H1 (cell line): ENCODE measurements at regions not wholly inside any gene's neighbourhood (a gene's known extent, or its start where the extent isn't known, plus 50 kb on each side); places are given as distances from the start of the nearest gene placed in this dataset.

ENCODE experiments used
- CTCF ChIP-seq, 3 experiments: IDR thresholded peaks; 1 replicate in 2 of 3; 2 replicates in 1 of 3; pipeline versions ENCODE4 v1.5.1 to v1.6.1; 2011; ENCODE audit warnings: low read length in 3 of 3, mild to moderate bottlenecking in 3 of 3, inconsistent platforms in 2 of 3, low read depth in 1 of 3, moderate library complexity in 1 of 3; ENCODE audit not compliant: insufficient read depth in 1 of 3; ENCODE audit errors: control extremely low read depth in 1 of 3
- EGR1 ChIP-seq: IDR thresholded peaks from 2 replicates; pipeline ENCODE4 v1.6.1; 2011; ENCODE audit warnings: low read depth, low read length, borderline replicate concordance
- EP300 ChIP-seq, 2 experiments: IDR thresholded peaks; 1 replicate in 1 of 2; 2 replicates in 1 of 2; pipeline ENCODE4 v1.6.1; 2011 to 2012; ENCODE audit warnings: low read depth in 2 of 2, low read length in 2 of 2, mild to moderate bottlenecking in 2 of 2, borderline replicate concordance in 1 of 2, inconsistent platforms in 1 of 2, moderate library complexity in 1 of 2
- HDAC2 ChIP-seq, 2 experiments: fragments of 300-600 bp in 1 of 2; sonication (generic) in 1 of 2; IDR thresholded peaks; 2 replicates each; pipeline ENCODE4 v1.6.1; 2011 to 2012; ENCODE audit warnings: low read depth in 2 of 2, low read length in 2 of 2, mild to moderate bottlenecking in 2 of 2, moderate library complexity in 2 of 2, borderline replicate concordance in 1 of 2, inconsistent platforms in 1 of 2
- POLR2A ChIP-seq, 2 experiments: IDR thresholded peaks; 1 replicate in 1 of 2; 2 replicates in 1 of 2; pipeline ENCODE4 v1.6.1; 2011; ENCODE audit warnings: low read depth in 2 of 2, low read length in 2 of 2, mild to moderate bottlenecking in 2 of 2; ENCODE audit errors: control extremely low read depth in 1 of 2
- POLR2AphosphoS5 ChIP-seq: IDR thresholded peaks from 2 replicates; pipeline ENCODE4 v1.6.1; 2011; ENCODE audit warnings: low read depth, low read length

- no peak for TF ChIP-seq EGR1
- TF ChIP-seq POLR2A (IDR thresholded peaks at IDR 0.05; ENCODE audit: control extremely low read depth in 1 of 2, low read depth in 2 of 2, low read length in 2 of 2): no peak
- TF ChIP-seq EP300 (IDR thresholded peaks at IDR 0.05; ENCODE audit: borderline replicate concordance in 1 of 2, low read depth in 2 of 2, low read length in 2 of 2): no peak
- no peak for TF ChIP-seq POLR2AphosphoS5
- TF ChIP-seq HDAC2 (IDR thresholded peaks at IDR 0.05; ENCODE audit: borderline replicate concordance in 1 of 2, low read depth in 2 of 2, low read length in 2 of 2): no peak
- TF ChIP-seq CTCF (IDR thresholded peaks at IDR 0.05; ENCODE audit: control extremely low read depth in 1 of 3, insufficient read depth in 1 of 3, low read depth in 1 of 3, low read length in 3 of 3): no peak
These were observed 57.3 kb upstream of the TRIM2 start for GRCh38 chr4:153146961-153147360.
